MCF 10A (cell line): ENCODE measurements at regions not wholly inside any gene's neighbourhood (a gene's known extent, or its start where the extent isn't known, plus 50 kb on each side); places are given as distances from the start of the nearest gene placed in this dataset.

Experiments
- BruUV-seq: library from RNA; stranded (reverse); fragments of 400-500 nt; replicated peaks from 2 replicates; lab custom pipeline; 2021; lab: Mats Ljungman, UMichigan
- CTCF ChIA-PET: fragments of 300-600 bp; sonication (Branson Sonifier 250); formaldehyde crosslinking; extraction: SDS; loops from one replicate; lab custom pipeline; 2021; ENCODE audit warnings: antibody characterized with exemption, inconsistent platforms; lab: Yijun Ruan, JAX
- POLR2A ChIA-PET: fragments of 300-600, 350-650 bp; sonication (Branson Sonifier 250); formaldehyde crosslinking; extraction: SDS; loops from one replicate; lab custom pipeline; 2020; ENCODE audit warnings: antibody characterized with exemption, inconsistent platforms; lab: Yijun Ruan, JAX
- DNase-seq: peaks from one replicate; pipeline ENCODE4 v3.0.0-alpha.2; 2018; ENCODE audit not compliant: unreplicated experiment
- H3K27ac Mint-ChIP-seq: one replicate; pipeline ENCODE4 v1.8.0; 2022; ENCODE audit warnings: mild to moderate bottlenecking, low read depth, mixed read lengths; ENCODE audit not compliant: unreplicated experiment
- H3K27me3 Mint-ChIP-seq: one replicate; pipeline ENCODE4 v1.8.0; 2022; ENCODE audit warnings: mixed read lengths; ENCODE audit not compliant: insufficient read depth, unreplicated experiment
- H3K36me3 Mint-ChIP-seq: one replicate; pipeline ENCODE4 v1.8.0; 2022; ENCODE audit warnings: mild to moderate bottlenecking, moderate library complexity, mixed read lengths; ENCODE audit not compliant: insufficient read depth, unreplicated experiment
- H3K4me1 Mint-ChIP-seq: one replicate; pipeline ENCODE4 v1.8.0; 2022; ENCODE audit warnings: mixed read lengths; ENCODE audit not compliant: insufficient read depth, unreplicated experiment
- H3K4me3 Mint-ChIP-seq: one replicate; pipeline ENCODE4 v1.8.0; 2022; ENCODE audit warnings: mild to moderate bottlenecking, moderate library complexity, mixed read lengths; ENCODE audit not compliant: unreplicated experiment
- H3K9me3 Mint-ChIP-seq: one replicate; pipeline ENCODE4 v1.8.0; 2022; ENCODE audit warnings: mixed read lengths; ENCODE audit not compliant: unreplicated experiment
- CTCF ChIP-seq: fragments of 200-600 bp; IDR thresholded peaks from one replicate; pipeline ENCODE4 v1.8.0; 2022; ENCODE audit warnings: antibody characterized with exemption, mild to moderate bottlenecking; ENCODE audit not compliant: unreplicated experiment
- intact Hi-C: fragments of 100-400 bp; cut with micrococcal nuclease; formaldehyde crosslinking; loops from 2 replicates; pipeline ENCODE4 v1.14.1; 2022

- CTCF ChIA-PET, result interaction anchor here (0.8 kb wide), 1 partner anchor 9 kb away, joined by 3 read pairs; no protein-coding TSS in a partner anchor
- intact Hi-C loops, result no loop called here
These were observed 286.0 kb downstream of the NPHP4 start for GRCh38 chr1:5706239-5706638.

GRCh38 chr1:5705751-5706150, 286.5 kb downstream of the NPHP4 start:
- H3K36me3 Mint-ChIP-seq, result no peaks in the 10 kb centered on the region
- no peaks in the 10 kb centered on the region for H3K9me3 Mint-ChIP-seq
- H3K4me3 Mint-ChIP-seq, result no peak overlapping the region
- CTCF ChIA-PET, result no interaction called here
- no peak overlapping the region for H3K27ac Mint-ChIP-seq
- intact Hi-C loops, result no loop called here
- POLR2A ChIA-PET, result no interaction called here
- H3K4me1 Mint-ChIP-seq, result peaks cover 8% of the 10 kb centered on the region
- no TSS peak for BruUV-seq
- no peak for DNase-seq
- peaks cover 9% of the 10 kb centered on the region for H3K27me3 Mint-ChIP-seq
- no peak for TF ChIP-seq CTCF

More at GRCh38 chr1:5706239-5706638, 286.0 kb downstream of the NPHP4 start:
- Mint-ChIP-seq H3K36me3 (no peaks in the 10 kb centered on the region), H3K9me3 (no peaks in the 10 kb centered on the region), H3K4me3 (no peak overlapping the region), H3K4me1 (peaks cover 8% of the 10 kb centered on the region), H3K27me3 (peaks cover 12% of the 10 kb centered on the region), H3K27ac (no peak overlapping the region)
- BruUV-seq, result no TSS peak
- POLR2A ChIA-PET, result no interaction called here
- no peak for DNase-seq
- no peak for TF ChIP-seq CTCF

DNA sequence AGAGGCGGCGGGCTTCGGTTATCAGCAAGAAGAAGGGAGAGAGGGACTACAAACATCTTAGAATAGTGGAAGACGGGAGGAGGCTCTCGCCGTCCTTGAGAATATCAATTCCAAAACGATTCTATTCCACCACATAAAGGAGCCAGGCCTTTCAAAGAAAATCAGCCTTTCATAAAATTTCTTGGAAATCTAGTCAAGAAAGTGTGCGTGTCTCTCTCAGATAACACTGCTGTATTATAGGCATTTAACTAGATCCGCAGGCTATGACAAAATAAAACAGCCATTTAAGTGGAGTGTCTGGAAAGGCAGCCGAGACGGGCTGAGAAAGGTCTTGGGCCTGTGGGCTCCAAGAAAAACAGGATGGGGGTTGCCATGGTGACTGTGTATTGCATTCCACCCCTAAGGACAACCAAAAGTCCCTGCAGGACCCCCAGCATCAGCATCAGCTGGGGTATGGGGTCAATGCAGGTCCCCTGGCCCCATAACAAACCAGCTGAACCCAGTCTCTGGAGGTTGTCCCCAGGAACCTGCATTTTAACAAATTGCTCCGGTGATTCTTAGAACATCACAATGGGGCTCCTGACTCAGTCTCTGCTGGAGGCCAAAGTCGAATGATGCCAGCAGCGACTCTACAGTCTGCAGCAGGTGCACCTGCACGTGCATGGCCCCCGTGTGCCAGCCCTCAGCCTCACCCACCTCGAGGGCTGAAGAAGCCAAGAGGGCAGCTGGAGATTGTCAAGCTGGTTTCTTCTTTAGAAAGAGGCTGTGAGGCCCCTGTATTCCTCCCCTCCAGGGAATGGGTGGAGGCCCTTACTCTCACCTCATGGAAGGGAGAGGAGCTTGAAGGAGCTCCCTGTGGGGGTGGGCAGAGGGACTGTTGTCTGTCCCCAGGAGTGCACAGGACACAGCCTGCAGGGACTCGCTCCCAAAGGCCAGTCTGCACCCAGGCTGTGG, 287.4 kb downstream of the NPHP4 start:
- Mint-ChIP-seq H3K27me3 (no peaks in the 10 kb centered on the region), H3K9me3 (no peaks in the 10 kb centered on the region), H3K27ac (no peak overlapping the region), H3K4me3 (no peak overlapping the region), H3K36me3 (no peaks in the 10 kb centered on the region), H3K4me1 (peaks cover 8% of the 10 kb centered on the region)
- POLR2A ChIA-PET, result no interaction called here
- intact Hi-C loops, result no loop called here
- BruUV-seq, result no TSS peak
- no peak for DNase-seq
- CTCF ChIA-PET, result interaction anchor here (0.6 kb wide), 1 partner anchor 190 kb away, joined by 3 read pairs; no protein-coding TSS in a partner anchor
- no peak for TF ChIP-seq CTCF

- POLR2A ChIA-PET, result no interaction called here
- no peak for TF ChIP-seq CTCF
- H3K27me3 Mint-ChIP-seq, result peaks cover 3% of the 10 kb centered on the region
- no peaks in the 10 kb centered on the region for H3K36me3 Mint-ChIP-seq
- no peak overlapping the region for H3K4me3 Mint-ChIP-seq
- CTCF ChIA-PET, result interaction anchor here (0.7 kb wide), 1 partner anchor 51 kb away, joined by 3 read pairs; no protein-coding TSS in a partner anchor
- H3K9me3 Mint-ChIP-seq, result no peaks in the 10 kb centered on the region
- intact Hi-C loops, result no loop called here
- no peak overlapping the region for H3K27ac Mint-ChIP-seq
- no peaks in the 10 kb centered on the region for H3K4me1 Mint-ChIP-seq
- no TSS peak for BruUV-seq
- DNase-seq, result no peak
These were observed 290.6 kb downstream of the NPHP4 start for GRCh38 chr1:5701642-5702041.
